Loucy (cell line): ENCODE measurements at regions not wholly inside any gene's neighbourhood (a gene's known extent, or its start where the extent isn't known, plus 50 kb on each side); places are given as distances from the start of the nearest gene placed in this dataset.

ENCODE experiments used
- H2AFZ ChIP-seq: fragments of 200-600 bp; sonication (generic); 2 replicates; pipeline ENCODE4 v1.6.0; 2016; ENCODE audit warnings: antibody characterized with exemption, mild to moderate bottlenecking, low read length, moderate library complexity
- H3F3A ChIP-seq: fragments of 200-600 bp; 2 replicates; pipeline ENCODE4 v1.6.0; 2016; ENCODE audit warnings: antibody characterized with exemption, low read depth, mild to moderate bottlenecking
- H3K27me3 ChIP-seq: fragments of 200-600 bp; sonication (generic); 2 replicates; pipeline ENCODE4 v1.6.1; 2014; ENCODE audit warnings: low read length, mild to moderate bottlenecking; ENCODE audit not compliant: insufficient read depth, poor library complexity, severe bottlenecking
- H3K36me3 ChIP-seq: fragments of 200-600 bp; sonication (generic); 2 replicates; pipeline ENCODE4 v1.6.1; 2016; ENCODE audit warnings: low read length; ENCODE audit not compliant: insufficient read depth
- H3K4me1 ChIP-seq: fragments of 200-600 bp; sonication (generic); 2 replicates; pipeline ENCODE4 v1.5.1; 2014; ENCODE audit warnings: low read length, mild to moderate bottlenecking; ENCODE audit not compliant: insufficient read depth, poor library complexity, severe bottlenecking
- H3K4me2 ChIP-seq: fragments of 200-600 bp; sonication (generic); 2 replicates; pipeline ENCODE4 v1.6.0; 2014; ENCODE audit warnings: antibody characterized with exemption, low read length, low read depth, mild to moderate bottlenecking; ENCODE audit not compliant: poor library complexity, severe bottlenecking
- H3K4me3 ChIP-seq: fragments of 200-600 bp; sonication (generic); 2 replicates; pipeline ENCODE4 v1.5.1; 2014; ENCODE audit warnings: low read length, mild to moderate bottlenecking, mixed read lengths; ENCODE audit not compliant: poor library complexity, severe bottlenecking
- H3K79me2 ChIP-seq: fragments of 200-600 bp; sonication (generic); 2 replicates; pipeline ENCODE4 v1.6.1; 2014; ENCODE audit warnings: low read length; ENCODE audit not compliant: insufficient read depth
- H3K9ac ChIP-seq: fragments of 200-600 bp; sonication (generic); 2 replicates; pipeline ENCODE4 v1.6.0; 2014; ENCODE audit warnings: mild to moderate bottlenecking, low read depth, low read length, moderate library complexity; ENCODE audit not compliant: poor library complexity, severe bottlenecking
- H3K9me2 ChIP-seq: fragments of 200-600 bp; sonication (generic); replicated peaks from 2 replicates; pipeline ENCODE4 v1.6.1; 2016; ENCODE audit warnings: low read depth, low read length, mixed read lengths
- H3K9me3 ChIP-seq: fragments of 200-600 bp; sonication (generic); 2 replicates; pipeline ENCODE4 v1.6.1; 2014; ENCODE audit warnings: mild to moderate bottlenecking, antibody characterized with exemption, low read length, low read depth; ENCODE audit not compliant: insufficient read depth
- H4K20me1 ChIP-seq: fragments of 200-600 bp; sonication (generic); 2 replicates; pipeline ENCODE4 v1.6.0; 2014; ENCODE audit warnings: antibody characterized with exemption, low read length, mild to moderate bottlenecking; ENCODE audit not compliant: insufficient read depth, poor library complexity, severe bottlenecking
- CTCF ChIP-seq: fragments of 200-600 bp; sonication (generic); conservative IDR thresholded peaks from 2 replicates; pipeline ENCODE4 v1.5.1; 2014; ENCODE audit warnings: mild to moderate bottlenecking, antibody characterized with exemption, low read length
- EZH2phosphoT487 ChIP-seq: fragments of 200-600 bp; IDR thresholded peaks from 2 replicates; pipeline ENCODE4 v1.6.1; 2018; ENCODE audit warnings: antibody characterized with exemption, mild to moderate bottlenecking, moderate library complexity, borderline replicate concordance

DNA sequence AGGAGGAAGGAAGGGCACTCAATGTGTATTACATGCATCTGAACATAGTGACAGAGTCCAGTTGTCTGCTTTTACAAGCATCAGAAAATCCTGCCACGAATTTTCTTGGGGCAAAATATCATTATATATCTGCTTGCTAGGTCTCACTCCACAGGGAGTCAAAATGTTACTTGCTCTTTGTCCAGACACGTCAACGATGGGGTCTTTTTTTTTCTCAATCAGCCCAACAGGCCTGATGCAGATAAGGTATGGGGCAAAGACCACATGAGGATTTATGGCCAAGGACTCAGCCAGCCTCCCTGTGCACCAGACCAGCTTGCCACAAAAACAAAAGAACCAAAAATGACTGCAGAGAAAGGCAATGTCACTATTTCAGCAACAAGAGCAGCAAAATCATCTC lies 323.4 kb upstream of the PKDCC start:
- H4K20me1 ChIP-seq: no peaks in the 10 kb centered on the region
- no peaks in the 10 kb centered on the region for H3K27me3 ChIP-seq
- peaks cover 8% of the 10 kb centered on the region for H3K4me1 ChIP-seq
- H3K79me2 ChIP-seq: no peaks in the 10 kb centered on the region
- no peak overlapping the region for H3K4me2 ChIP-seq
- H3K9ac ChIP-seq: no peak overlapping the region
- H3K9me2 ChIP-seq: no peaks in the 10 kb centered on the region
- no peaks in the 10 kb centered on the region for H3K36me3 ChIP-seq
- TF ChIP-seq CTCF: no peak
- no peak for TF ChIP-seq EZH2phosphoT487
- H3F3A ChIP-seq: no peaks in the 10 kb centered on the region
- H2AFZ ChIP-seq: no peak overlapping the region
- no peak overlapping the region for H3K4me3 ChIP-seq
- no peaks in the 10 kb centered on the region for H3K9me3 ChIP-seq

DNA sequence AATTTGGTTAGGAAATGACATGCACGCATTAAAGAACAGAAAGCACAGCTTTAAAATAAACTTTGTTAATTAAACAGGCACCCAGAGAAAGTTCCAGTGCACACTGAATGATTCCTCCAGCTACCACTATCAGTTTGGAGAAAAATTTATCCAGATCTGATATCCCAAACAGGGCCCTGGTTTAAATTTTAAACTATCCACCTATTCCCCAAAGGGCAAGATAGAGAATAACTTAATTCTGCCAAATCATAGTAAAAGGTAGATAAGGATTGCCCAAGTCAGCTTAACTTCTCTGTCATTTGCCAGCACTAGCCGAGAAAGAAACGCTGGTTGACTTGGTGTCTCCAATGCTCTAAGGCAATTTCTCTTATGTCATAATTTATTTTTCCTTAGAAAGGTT lies 321.9 kb upstream of the PKDCC start:
- no peak overlapping the region for H2AFZ ChIP-seq
- no peaks in the 10 kb centered on the region for H3K9me2 ChIP-seq
- no peak overlapping the region for H3K9ac ChIP-seq
- H3F3A ChIP-seq: no peaks in the 10 kb centered on the region
- H3K9me3 ChIP-seq: no peaks in the 10 kb centered on the region
- H3K79me2 ChIP-seq: no peaks in the 10 kb centered on the region
- H3K27me3 ChIP-seq: no peaks in the 10 kb centered on the region
- H3K36me3 ChIP-seq: no peaks in the 10 kb centered on the region
- H3K4me3 ChIP-seq: no peak overlapping the region
- no peak overlapping the region for H3K4me2 ChIP-seq
- TF ChIP-seq CTCF (no peak), EZH2phosphoT487 (no peak)
- H4K20me1 ChIP-seq: no peaks in the 10 kb centered on the region
- peaks cover 4% of the 10 kb centered on the region for H3K4me1 ChIP-seq

- no peaks in the 10 kb centered on the region for H3K9me3 ChIP-seq
- H3K27me3 ChIP-seq: no peaks in the 10 kb centered on the region
- no peak overlapping the region for H3K9ac ChIP-seq
- no peaks in the 10 kb centered on the region for H3K36me3 ChIP-seq
- H2AFZ ChIP-seq: no peak overlapping the region
- no peaks in the 10 kb centered on the region for H3F3A ChIP-seq
- H3K9me2 ChIP-seq: no peaks in the 10 kb centered on the region
- no peak overlapping the region for H3K4me3 ChIP-seq
- no peaks in the 10 kb centered on the region for H3K79me2 ChIP-seq
- H3K4me2 ChIP-seq: no peak overlapping the region
- H4K20me1 ChIP-seq: no peaks in the 10 kb centered on the region
- peaks cover 4% of the 10 kb centered on the region for H3K4me1 ChIP-seq
- no peak for TF ChIP-seq EZH2phosphoT487
- TF ChIP-seq CTCF: no peak
Measured at GRCh38 chr2:41726364-41726763, 321.5 kb upstream of the PKDCC start.
